ENCODE measurements at regions not wholly inside any gene's neighbourhood (a gene's known extent, or its start where the extent isn't known, plus 50 kb on each side); places are given as distances from the start of the nearest gene placed in this dataset.
A peak's percentile ranks its signal among the peaks of the same experiment; 100 is the strongest.

- H3K36me3 ChIP-seq (ENCODE audit: control insufficient read depth in 4 of 4, insufficient read depth in 4 of 4, low read length in 3 of 4) = no peaks in the 10 kb centered on the region
- ChIA-PET CTCF (interaction anchor here (1.0 kb wide), 1 partner anchor 9 kb away, joined by 3 read pairs; no protein-coding TSS in a partner anchor), POLR2A (no interaction called here)
- no peak for DNase-seq
- H3K4me1 ChIP-seq (ENCODE audit: control extremely low read depth in 1 of 4, control insufficient read depth in 4 of 4, insufficient read depth in 4 of 4, low read length in 3 of 4) = peaks cover 0 to 6% (median 2%) of the 10 kb centered on the region in 4 experiments
- WGBS (ENCODE audit: insufficient coverage) = 0% methylated on average over 1 of the region's 4 CpGs
- no peak overlapping the region for H3K27ac ChIP-seq (ENCODE audit: insufficient read depth in 1 of 2, low read depth in 1 of 2, low read length in 2 of 2, poor library complexity in 1 of 2, severe bottlenecking in 2 of 2)
- no peaks in the 10 kb centered on the region for H3K27me3 ChIP-seq (replicated peaks in 2 of 5; ENCODE audit: control insufficient read depth in 4 of 5, insufficient read depth in 5 of 5, low read length in 4 of 5)
- H3K9me3 ChIP-seq (ENCODE audit: control extremely low read depth in 1 of 5, control insufficient read depth in 4 of 5, insufficient read depth in 2 of 5, low read depth in 1 of 5, low read length in 4 of 5) = peaks cover 0 to 24% (median 8%) of the 10 kb centered on the region in 5 experiments
- no peak overlapping the region for H3K4me3 ChIP-seq (ENCODE audit: control insufficient read depth in 1 of 7, extremely low read depth in 1 of 7, insufficient read depth in 4 of 7, low read depth in 2 of 7, low read length in 6 of 7)
Measured at GRCh38 chr2:16211341-16211740, 271.0 kb downstream of the MYCN start.

DNA sequence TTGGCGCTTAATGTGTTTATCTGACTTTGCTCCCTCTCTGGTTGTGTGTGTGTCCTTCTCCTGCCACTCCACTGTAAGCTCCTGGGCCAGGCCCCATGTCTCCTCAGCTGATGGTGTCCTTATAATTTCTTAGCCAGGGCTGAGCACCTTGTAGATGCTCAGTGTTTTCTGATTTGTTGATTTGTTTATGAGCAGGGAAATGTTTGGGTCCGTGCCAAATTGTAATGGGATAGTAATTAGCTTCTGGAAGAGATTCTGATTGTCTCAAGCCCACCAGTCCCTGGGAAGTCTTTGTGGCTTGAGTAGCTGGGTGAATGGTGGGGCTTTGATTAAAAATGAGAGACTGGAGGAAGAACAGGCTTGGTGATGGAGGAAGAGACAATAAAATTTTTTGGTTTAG is 270.5 kb downstream of the MYCN start:
- peaks cover 0 to 24% (median 8%) of the 10 kb centered on the region in 5 experiments for H3K9me3 ChIP-seq (ENCODE audit: control extremely low read depth in 1 of 5, control insufficient read depth in 4 of 5, insufficient read depth in 2 of 5, low read depth in 1 of 5, low read length in 4 of 5)
- H3K27me3 ChIP-seq (replicated peaks in 2 of 5; ENCODE audit: control insufficient read depth in 4 of 5, insufficient read depth in 5 of 5, low read length in 4 of 5) = no peaks in the 10 kb centered on the region
- H3K27ac ChIP-seq (ENCODE audit: insufficient read depth in 1 of 2, low read depth in 1 of 2, low read length in 2 of 2, poor library complexity in 1 of 2, severe bottlenecking in 2 of 2) = no peak overlapping the region
- POLR2A ChIA-PET = no interaction called here
- 100% methylated on average over 2 of the region's 2 CpGs for WGBS (ENCODE audit: insufficient coverage)
- no peaks in the 10 kb centered on the region for H3K36me3 ChIP-seq (ENCODE audit: control insufficient read depth in 4 of 4, insufficient read depth in 4 of 4, low read length in 3 of 4)
- no peak for DNase-seq
- H3K4me3 ChIP-seq (ENCODE audit: control insufficient read depth in 1 of 7, extremely low read depth in 1 of 7, insufficient read depth in 4 of 7, low read depth in 2 of 7, low read length in 6 of 7) = no peak overlapping the region
- CTCF ChIA-PET = interaction anchor here (1.0 to 1.6 kb wide), 3 partner anchors 8 to 13 kb away, joined by 3 to 4 read pairs (median 3); no protein-coding TSS in a partner anchor
- peaks cover 0 to 6% (median 2%) of the 10 kb centered on the region in 4 experiments for H3K4me1 ChIP-seq (ENCODE audit: control extremely low read depth in 1 of 4, control insufficient read depth in 4 of 4, insufficient read depth in 4 of 4, low read length in 3 of 4)

DNA sequence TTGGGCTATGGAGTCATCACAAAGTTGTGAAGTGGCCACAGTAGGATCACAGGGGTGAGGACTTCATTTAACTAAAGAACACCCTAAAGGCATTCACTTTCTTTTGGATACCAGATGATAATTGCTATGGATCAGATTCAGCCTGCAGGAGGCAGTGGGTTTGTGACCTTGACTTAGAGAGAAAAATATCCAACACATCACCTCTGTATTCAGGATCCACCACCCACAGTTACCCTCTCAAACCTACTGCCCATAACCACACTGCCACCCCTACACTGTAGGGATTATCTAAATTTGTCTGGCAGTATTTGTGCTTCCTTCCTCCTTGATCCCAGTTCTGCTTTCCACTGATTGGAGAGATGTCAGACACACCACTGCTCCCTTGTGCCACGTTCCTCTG is 269.4 kb downstream of the MYCN start:
- DNase-seq = peak in 2 of 3 donors; percentile 9 to 13
- H3K27ac ChIP-seq (ENCODE audit: insufficient read depth in 1 of 2, low read depth in 1 of 2, low read length in 2 of 2, poor library complexity in 1 of 2, severe bottlenecking in 2 of 2) = no peak overlapping the region
- peaks cover 0 to 24% (median 8%) of the 10 kb centered on the region in 5 experiments for H3K9me3 ChIP-seq (ENCODE audit: control extremely low read depth in 1 of 5, control insufficient read depth in 4 of 5, insufficient read depth in 2 of 5, low read depth in 1 of 5, low read length in 4 of 5)
- no peak overlapping the region for H3K4me3 ChIP-seq (ENCODE audit: control insufficient read depth in 1 of 7, extremely low read depth in 1 of 7, insufficient read depth in 4 of 7, low read depth in 2 of 7, low read length in 6 of 7)
- ChIA-PET POLR2A (no interaction called here), CTCF (interaction anchor here (1.2 to 2.4 kb wide), 4 partner anchors 9 to 268 kb away, joined by 3 to 8 read pairs (median 4); no protein-coding TSS in a partner anchor)
- no peaks in the 10 kb centered on the region for H3K27me3 ChIP-seq (replicated peaks in 2 of 5; ENCODE audit: control insufficient read depth in 4 of 5, insufficient read depth in 5 of 5, low read length in 4 of 5)
- 0% methylated on average over 1 of the region's 1 CpG for WGBS (ENCODE audit: insufficient coverage)
- H3K36me3 ChIP-seq (ENCODE audit: control insufficient read depth in 4 of 4, insufficient read depth in 4 of 4, low read length in 3 of 4) = no peaks in the 10 kb centered on the region
- peaks cover 0 to 6% (median 2%) of the 10 kb centered on the region in 4 experiments for H3K4me1 ChIP-seq (ENCODE audit: control extremely low read depth in 1 of 4, control insufficient read depth in 4 of 4, insufficient read depth in 4 of 4, low read length in 3 of 4)

DNA sequence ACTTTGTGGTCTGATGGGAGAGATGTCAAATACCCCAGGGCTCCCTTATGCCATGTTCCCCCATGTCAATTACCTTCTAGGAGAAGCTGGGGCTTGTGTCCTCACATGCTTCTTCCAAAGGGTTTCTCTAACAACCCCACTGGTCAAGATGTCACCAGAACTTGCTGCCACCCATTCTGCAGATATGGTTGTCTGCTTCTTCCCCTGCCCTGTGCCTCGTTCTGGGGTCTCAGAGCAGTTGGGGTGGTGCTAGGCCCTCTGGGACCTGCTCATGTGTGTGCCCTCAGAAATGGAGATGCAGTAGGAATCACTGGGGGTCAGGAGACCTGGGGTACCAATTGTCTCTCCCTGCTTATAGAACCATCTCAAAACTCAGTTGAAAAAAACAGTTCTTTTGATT is 268.6 kb downstream of the MYCN start:
- DNase-seq = no peak
- 100% methylated on average over 1 of the region's 1 CpG for WGBS (ENCODE audit: insufficient coverage)
- H3K27ac ChIP-seq (ENCODE audit: insufficient read depth in 1 of 2, low read depth in 1 of 2, low read length in 2 of 2, poor library complexity in 1 of 2, severe bottlenecking in 2 of 2) = no peak overlapping the region
- ChIA-PET CTCF (interaction anchor here (1.5 to 2.4 kb wide), 2 partner anchors 10 to 267 kb away, joined by 3 to 8 read pairs; no protein-coding TSS in a partner anchor), POLR2A (no interaction called here)
- H3K36me3 ChIP-seq (ENCODE audit: control insufficient read depth in 4 of 4, insufficient read depth in 4 of 4, low read length in 3 of 4) = no peaks in the 10 kb centered on the region
- peaks cover 0 to 6% (median 2%) of the 10 kb centered on the region in 4 experiments for H3K4me1 ChIP-seq (ENCODE audit: control extremely low read depth in 1 of 4, control insufficient read depth in 4 of 4, insufficient read depth in 4 of 4, low read length in 3 of 4)
- H3K9me3 ChIP-seq (ENCODE audit: control extremely low read depth in 1 of 5, control insufficient read depth in 4 of 5, insufficient read depth in 2 of 5, low read depth in 1 of 5, low read length in 4 of 5) = peaks cover 0 to 24% (median 8%) of the 10 kb centered on the region in 5 experiments
- no peaks in the 10 kb centered on the region for H3K27me3 ChIP-seq (replicated peaks in 2 of 5; ENCODE audit: control insufficient read depth in 4 of 5, insufficient read depth in 5 of 5, low read length in 4 of 5)
- H3K4me3 ChIP-seq (ENCODE audit: control insufficient read depth in 1 of 7, extremely low read depth in 1 of 7, insufficient read depth in 4 of 7, low read depth in 2 of 7, low read length in 6 of 7) = no peak overlapping the region

DNA sequence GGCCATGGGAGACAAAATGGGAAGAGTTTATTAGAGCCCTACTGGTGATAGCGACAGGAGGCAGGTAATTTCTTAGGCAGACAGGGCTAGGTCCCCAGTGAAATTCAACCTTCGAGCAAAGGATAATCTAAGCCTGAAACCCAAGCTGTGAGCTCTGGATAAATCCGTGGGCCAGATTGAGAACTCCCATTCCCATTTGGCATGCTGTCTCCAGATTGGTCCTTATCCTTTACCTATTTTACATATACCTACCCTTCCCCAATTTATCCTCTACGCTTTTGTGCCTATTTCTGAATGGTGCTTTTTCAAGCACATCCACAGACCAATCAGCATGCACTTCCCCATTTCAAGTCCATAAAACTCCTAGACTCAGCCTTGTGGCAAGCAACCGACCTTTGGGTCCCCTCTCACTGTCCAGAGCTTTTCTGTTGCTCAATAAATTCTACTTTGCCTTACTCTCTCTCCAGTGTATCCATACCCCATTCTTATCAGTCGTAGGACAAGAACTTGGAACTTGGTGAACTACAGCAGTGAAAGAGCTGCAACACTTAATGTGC is 268.0 kb downstream of the MYCN start:
- H3K36me3 ChIP-seq (ENCODE audit: control insufficient read depth in 4 of 4, insufficient read depth in 4 of 4, low read length in 3 of 4) = no peaks in the 10 kb centered on the region
- POLR2A ChIA-PET = no interaction called here
- peak in 2 of 3 donors; percentile 5 to 10 for DNase-seq
- 71% methylated on average over 4 of the region's 6 CpGs for whole genome bisulfite sequencing (ENCODE audit: insufficient coverage)
- H3K9me3 ChIP-seq (ENCODE audit: control extremely low read depth in 1 of 5, control insufficient read depth in 4 of 5, insufficient read depth in 2 of 5, low read depth in 1 of 5, low read length in 4 of 5) = peaks cover 0 to 24% (median 8%) of the 10 kb centered on the region in 5 experiments
- no peaks in the 10 kb centered on the region for H3K27me3 ChIP-seq (replicated peaks in 2 of 5; ENCODE audit: control insufficient read depth in 4 of 5, insufficient read depth in 5 of 5, low read length in 4 of 5)
- no peak overlapping the region for H3K4me3 ChIP-seq (ENCODE audit: control insufficient read depth in 1 of 7, extremely low read depth in 1 of 7, insufficient read depth in 4 of 7, low read depth in 2 of 7, low read length in 6 of 7)
- peaks cover 0 to 6% (median 2%) of the 10 kb centered on the region in 4 experiments for H3K4me1 ChIP-seq (ENCODE audit: control extremely low read depth in 1 of 4, control insufficient read depth in 4 of 4, insufficient read depth in 4 of 4, low read length in 3 of 4)
- CTCF ChIA-PET = interaction anchor here (0.7 to 2.4 kb wide), 3 partner anchors 10 to 266 kb away, joined by 3 to 8 read pairs (median 3); no protein-coding TSS in a partner anchor
- H3K27ac ChIP-seq (ENCODE audit: insufficient read depth in 1 of 2, low read depth in 1 of 2, low read length in 2 of 2, poor library complexity in 1 of 2, severe bottlenecking in 2 of 2) = no peak overlapping the region

- ChIA-PET POLR2A (no interaction called here), CTCF (interaction anchor here (2.4 kb wide), 1 partner anchor 11 kb away, joined by 8 read pairs; no protein-coding TSS in a partner anchor)
- 96% methylated on average over 2 of the region's 2 CpGs for WGBS (ENCODE audit: insufficient coverage)
- Histone ChIP-seq H3K36me3 (ENCODE audit: control insufficient read depth in 4 of 4, insufficient read depth in 4 of 4, low read length in 3 of 4) (no peaks in the 10 kb centered on the region), H3K27me3 (replicated peaks in 2 of 5; ENCODE audit: control insufficient read depth in 4 of 5, insufficient read depth in 5 of 5, low read length in 4 of 5) (no peaks in the 10 kb centered on the region), H3K9me3 (ENCODE audit: control extremely low read depth in 1 of 5, control insufficient read depth in 4 of 5, insufficient read depth in 2 of 5, low read depth in 1 of 5, low read length in 4 of 5) (peaks cover 0 to 24% (median 8%) of the 10 kb centered on the region in 5 experiments), H3K4me1 (ENCODE audit: control extremely low read depth in 1 of 4, control insufficient read depth in 4 of 4, insufficient read depth in 4 of 4, low read length in 3 of 4) (peaks cover 0 to 6% (median 2%) of the 10 kb centered on the region in 4 experiments), H3K4me3 (ENCODE audit: control insufficient read depth in 1 of 7, extremely low read depth in 1 of 7, insufficient read depth in 4 of 7, low read depth in 2 of 7, low read length in 6 of 7) (no peak overlapping the region), H3K27ac (ENCODE audit: insufficient read depth in 1 of 2, low read depth in 1 of 2, low read length in 2 of 2, poor library complexity in 1 of 2, severe bottlenecking in 2 of 2) (no peak overlapping the region)
- no peak for DNase-seq
Measured at GRCh38 chr2:16207611-16208010, 267.3 kb downstream of the MYCN start.

- Histone ChIP-seq H3K27ac (ENCODE audit: insufficient read depth in 1 of 2, low read depth in 1 of 2, low read length in 2 of 2, poor library complexity in 1 of 2, severe bottlenecking in 2 of 2) (no peak overlapping the region), H3K4me1 (ENCODE audit: control extremely low read depth in 1 of 4, control insufficient read depth in 4 of 4, insufficient read depth in 4 of 4, low read length in 3 of 4) (peaks cover 0 to 6% (median 2%) of the 10 kb centered on the region in 4 experiments), H3K4me3 (ENCODE audit: control insufficient read depth in 1 of 7, extremely low read depth in 1 of 7, insufficient read depth in 4 of 7, low read depth in 2 of 7, low read length in 6 of 7) (no peak overlapping the region), H3K27me3 (replicated peaks in 2 of 5; ENCODE audit: control insufficient read depth in 4 of 5, insufficient read depth in 5 of 5, low read length in 4 of 5) (no peaks in the 10 kb centered on the region), H3K36me3 (ENCODE audit: control insufficient read depth in 4 of 4, insufficient read depth in 4 of 4, low read length in 3 of 4) (no peaks in the 10 kb centered on the region), H3K9me3 (ENCODE audit: control extremely low read depth in 1 of 5, control insufficient read depth in 4 of 5, insufficient read depth in 2 of 5, low read depth in 1 of 5, low read length in 4 of 5) (peaks cover 0 to 22% (median 8%) of the 10 kb centered on the region in 5 experiments)
- DNase-seq = no peak
- POLR2A ChIA-PET = no interaction called here
- CTCF ChIA-PET = no interaction called here
- WGBS (ENCODE audit: insufficient coverage) = 100% methylated on average over 2 of the region's 3 CpGs
Measured at GRCh38 chr2:16207151-16207550, 266.8 kb downstream of the MYCN start.

Measured in common myeloid progenitor, CD34-positive (primary cell).